ENCODE measurements at regions not wholly inside any gene's neighbourhood (a gene's known extent, or its start where the extent isn't known, plus 50 kb on each side); places are given as distances from the start of the nearest gene placed in this dataset.

- H2BK120ac ChIP-seq (ENCODE audit: low read depth, low read length): no peak overlapping the region
- in situ Hi-C loops (cut with MboI; ENCODE audit: low sequenced_read_pairs) (no loop called here), intact Hi-C loops (cut with micrococcal nuclease) (loop anchor here (10.0 kb wide), 1 partner anchor 143 kb away; no protein-coding TSS in a partner anchor), dilution Hi-C loops (cut with HindIII; ENCODE audit: low sequenced_read_pairs, unreplicated experiment) (no loop called here)
- H3K14ac ChIP-seq (replicated peaks; ENCODE audit: low read depth, low read length): no peak overlapping the region
- no peaks in the 10 kb centered on the region for H3K27me3 ChIP-seq (ENCODE audit: control insufficient read depth, insufficient read depth, low read length)
- no peak overlapping the region for H2AK5ac ChIP-seq (ENCODE audit: low read depth, low read length)
- DNase-seq: peak; percentile 66
- peak; percentile 89 for ATAC-seq (ENCODE audit: low read depth)
- H2BK20ac ChIP-seq (ENCODE audit: low read depth, low read length): no peak overlapping the region
- H2AFZ ChIP-seq (replicated peaks; ENCODE audit: low read length, poor library complexity): no peak overlapping the region
- no peaks in the 10 kb centered on the region for H3K36me3 ChIP-seq (ENCODE audit: control insufficient read depth, insufficient read depth, low read length)
- peak overlapping the region; percentile 79; the same call in 1 of the 2 replicates for H3K27ac ChIP-seq (ENCODE audit: insufficient read depth, low read length)
- no peak overlapping the region for H4K91ac ChIP-seq (ENCODE audit: insufficient read depth, low read depth, low read length)
- POLR2A ChIA-PET (ENCODE audit: unreplicated experiment): no interaction called here
- no peak overlapping the region for H3K4me3 ChIP-seq (ENCODE audit: insufficient read depth, low read depth, low read length)
- H4K5ac ChIP-seq (ENCODE audit: low read depth, low read length): no peak overlapping the region
- H3K9me1 ChIP-seq (ENCODE audit: insufficient read depth, low read length): no peaks in the 10 kb centered on the region
- no peak overlapping the region for H4K8ac ChIP-seq (ENCODE audit: low read depth in 2 of 2, low read length in 2 of 2)
- WGBS, 2 experiments (ENCODE audit: extremely low coverage in 2 of 2, insufficient read length in 1 of 2): no CpG with 5 or more reads among the region's 2 CpGs
- no peak overlapping the region for H2BK15ac ChIP-seq (ENCODE audit: low read depth, low read length)
- H3K4me2 ChIP-seq (ENCODE audit: low read depth, low read length): no peak overlapping the region
- BruUV-seq (replicated peaks): no TSS peak
- no peak overlapping the region for H2AK9ac ChIP-seq (replicated peaks; ENCODE audit: low read depth, low read length, poor library complexity)
- H3K79me1 ChIP-seq (ENCODE audit: low read depth in 1 of 2, low read length in 2 of 2): no peaks in the 10 kb centered on the region
- H3K23ac ChIP-seq (ENCODE audit: low read depth, low read length): no peak overlapping the region
- H2BK5ac ChIP-seq (ENCODE audit: low read depth, low read length, poor library complexity, severe bottlenecking): no peak overlapping the region
- no peaks in the 10 kb centered on the region for H4K20me1 ChIP-seq (ENCODE audit: insufficient read depth, low read length)
- no peak overlapping the region for H3K9ac ChIP-seq (ENCODE audit: low read depth, low read length)
- no peak overlapping the region for H3K56ac ChIP-seq (ENCODE audit: extremely low read depth, insufficient read depth, low read length)
- CTCF ChIA-PET: interaction anchor here (0.5 to 1.2 kb wide), 4 partner anchors 12 to 1491 kb away, joined by 3 to 4 read pairs (median 3); no protein-coding TSS in a partner anchor
- TF ChIP-seq MAFK (IDR thresholded peaks at IDR 0.05; ENCODE audit: low read depth, low read length) (no peak), MAZ (IDR thresholded peaks at IDR 0.05; ENCODE audit: borderline replicate concordance, low read depth, low read length) (no peak), RFX5 (IDR thresholded peaks at IDR 0.05; ENCODE audit: low read depth, low read length) (no peak), CTCF (conservative IDR thresholded peaks at IDR 0.05; ENCODE audit: low read depth, low read length) (no peak), RAD21 (IDR thresholded peaks at IDR 0.05; ENCODE audit: low read length) (0 out of 2 replicates have a peak, but pooled peaks have one; percentile 2), BHLHE40 (IDR thresholded peaks at IDR 0.05; ENCODE audit: low read depth, low read length) (peak; percentile 53; the same call in 1 of the 2 replicates), ELK1 (IDR thresholded peaks at IDR 0.05; ENCODE audit: borderline replicate concordance, low read depth, low read length) (no peak), CEBPB (IDR thresholded peaks at IDR 0.05; ENCODE audit: low read depth, low read length) (peak; percentile 78), FOS (IDR thresholded peaks at IDR 0.05; ENCODE audit: low read depth, low read length) (no peak), USF2 (IDR thresholded peaks at IDR 0.05; ENCODE audit: low read depth, low read length) (no peak), SMC3 (IDR thresholded peaks at IDR 0.05; ENCODE audit: low read depth, low read length) (no peak), POLR2A (IDR thresholded peaks at IDR 0.05; ENCODE audit: low read depth, low read length) (no peak), MXI1 (IDR thresholded peaks at IDR 0.05; ENCODE audit: borderline replicate concordance, low read depth, low read length) (no peak), NFE2L2 (IDR thresholded peaks at IDR 0.05; ENCODE audit: low read depth, low read length) (no peak), RCOR1 (IDR thresholded peaks at IDR 0.05; ENCODE audit: insufficient replicate concordance, low read length) (no peak), CHD1 (IDR thresholded peaks at IDR 0.05; ENCODE audit: low read depth, low read length) (no peak)
- no peak overlapping the region for H3K18ac ChIP-seq (ENCODE audit: low read depth, low read length)
- no peaks in the 10 kb centered on the region for H3K9me3 ChIP-seq (ENCODE audit: control insufficient read depth, insufficient read depth, low read length)
- no peak overlapping the region for H3K4ac ChIP-seq (ENCODE audit: low read depth, low read length)
- peaks cover 3% of the 10 kb centered on the region for H3K4me1 ChIP-seq (ENCODE audit: control insufficient read depth, insufficient read depth, low read length)
Observed at GRCh38 chr6:23031986-23032385, 462.6 kb downstream of the HDGFL1 start.
